Upper lobe of left lung (tissue), 4 donors: ENCODE measurements at regions not wholly inside any gene's neighbourhood (a gene's known extent, or its start where the extent isn't known, plus 50 kb on each side); places are given as distances from the start of the nearest gene placed in this dataset.
A peak's percentile ranks its signal among the peaks of the same experiment; 100 is the strongest.
"Not testable (repeated sequence)": the region's sequence is repeated elsewhere in the genome, so short reads cannot be mapped to it uniquely, and the experiment has no call there.

ENCODE experiments used
- CTCF ChIP-seq, 6 experiments: fragments of 450-650 bp in 4 of 6; fragments of 200-600 bp in 2 of 6; sonication (generic) in 2 of 6; IDR thresholded peaks; one replicate each; pipeline ENCODE4 v1.5.1; 2016 to 2019; ENCODE audit warnings: antibody characterized with exemption in 6 of 6
- EP300 ChIP-seq, 4 donors: sonication (generic); formaldehyde crosslinking; IDR thresholded peaks; one replicate each; pipeline ENCODE4 v1.5.1; 2017; ENCODE audit warnings: antibody characterized with exemption in 4 of 4, control low read depth in 2 of 4
- POLR2A ChIP-seq, 4 donors: fragments of 450-650 bp; IDR thresholded peaks; one replicate each; pipeline ENCODE4 v1.5.1; 2016 to 2017; ENCODE audit warnings: antibody characterized with exemption in 4 of 4, mild to moderate bottlenecking in 2 of 4

DNA sequence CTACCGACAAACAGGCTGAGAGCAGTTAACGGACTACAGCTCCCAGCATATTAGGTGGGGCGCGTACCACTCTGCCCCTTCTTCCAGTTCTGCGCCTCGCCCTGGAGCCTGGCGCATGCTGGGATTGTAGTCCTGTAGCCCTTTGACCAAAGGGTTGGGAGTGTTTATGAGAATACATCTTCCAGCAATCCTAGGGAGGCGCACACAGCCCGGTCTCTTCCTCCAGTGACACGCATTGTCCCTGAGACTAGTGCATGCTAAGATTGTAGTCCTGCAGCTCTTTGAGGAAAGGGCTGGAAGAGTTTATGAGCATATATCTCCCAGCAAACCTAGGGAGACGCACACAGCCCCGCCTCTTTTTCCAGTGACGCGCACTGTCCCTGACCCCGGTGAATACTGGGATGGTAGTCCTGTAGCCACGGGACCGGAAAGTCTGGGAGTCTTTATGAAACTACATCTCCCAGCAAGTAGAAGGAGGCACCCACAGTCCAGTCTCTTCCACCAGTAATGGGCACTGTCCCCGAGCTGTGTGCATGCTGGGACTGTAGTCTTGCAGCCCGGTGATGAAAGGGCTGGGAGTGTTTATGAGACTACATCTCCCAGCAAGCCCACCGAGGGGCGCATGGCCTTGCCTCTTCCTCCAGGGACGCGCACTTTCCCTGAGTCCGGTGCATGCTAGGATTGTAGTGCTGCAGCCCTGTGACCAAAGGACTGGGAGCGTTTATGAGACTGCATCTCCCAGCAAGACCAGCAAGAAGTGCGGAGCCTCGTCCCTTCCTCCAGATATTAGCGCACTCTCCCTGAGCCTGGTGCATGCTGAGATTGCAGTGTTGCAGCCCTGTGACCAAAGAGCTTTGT is 1812.2 kb upstream of the DEFB115 start:
- TF ChIP-seq POLR2A, EP300 (IDR thresholded peaks at IDR 0.05): not testable (repeated sequence)
- peak in 1 of 6 experiments; percentile 9 for TF ChIP-seq CTCF (IDR thresholded peaks at IDR 0.05)
